H1 (cell line): ENCODE measurements at regions not wholly inside any gene's neighbourhood (a gene's known extent, or its start where the extent isn't known, plus 50 kb on each side); places are given as distances from the start of the nearest gene placed in this dataset.

ENCODE experiments used
- ASH2L ChIP-seq: fragments of 200-600, 300-600 bp; sonication (generic); IDR thresholded peaks from one replicate; pipeline ENCODE4 v1.7.1; 2017; ENCODE audit warnings: low read length
- HDAC6 ChIP-seq: IDR thresholded peaks from one replicate; pipeline ENCODE4 v1.7.1; 2012; ENCODE audit warnings: low read depth, mild to moderate bottlenecking, inconsistent platforms, low read length, moderate library complexity
- SP2 ChIP-seq: IDR thresholded peaks from 2 replicates; pipeline ENCODE4 v1.6.1; 2012; ENCODE audit warnings: mild to moderate bottlenecking, low read length, inconsistent platforms
- SUZ12 ChIP-seq: fragments of 200-600 bp; sonication (generic); IDR thresholded peaks from 2 replicates; pipeline ENCODE4 v1.6.1; 2012; ENCODE audit warnings: mild to moderate bottlenecking, inconsistent platforms, low read length, moderate library complexity, mixed read lengths
- TF ChIP-seq, protein P1 (sequence below): IDR thresholded peaks from 2 replicates; pipeline ENCODE4 v1.6.1; 2012; ENCODE audit warnings: inconsistent platforms

DNA sequence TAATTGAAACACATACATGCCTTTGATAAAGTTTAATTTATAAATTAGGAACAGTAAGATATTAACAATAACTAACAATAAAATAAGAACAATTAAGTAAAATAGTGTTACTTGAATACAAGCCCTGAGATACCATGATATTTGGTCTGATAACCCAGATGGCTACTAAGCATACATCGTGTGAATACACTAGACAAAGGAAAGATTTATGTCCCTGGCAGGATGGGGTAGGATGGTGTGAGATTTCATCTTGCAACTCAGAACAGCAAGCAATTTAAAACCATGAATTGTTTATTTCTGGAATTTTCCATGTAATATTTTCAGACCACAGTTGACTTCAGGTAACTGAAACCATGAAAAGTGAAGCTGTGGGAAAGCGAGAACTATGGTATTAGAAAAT, 169.5 kb downstream of the DIPK2A start (continued):
- TF ChIP-seq SUZ12 (no peak), SP2 (no peak), HDAC6 (no peak), ASH2L (no peak)
- TF ChIP-seq, protein P1, sequence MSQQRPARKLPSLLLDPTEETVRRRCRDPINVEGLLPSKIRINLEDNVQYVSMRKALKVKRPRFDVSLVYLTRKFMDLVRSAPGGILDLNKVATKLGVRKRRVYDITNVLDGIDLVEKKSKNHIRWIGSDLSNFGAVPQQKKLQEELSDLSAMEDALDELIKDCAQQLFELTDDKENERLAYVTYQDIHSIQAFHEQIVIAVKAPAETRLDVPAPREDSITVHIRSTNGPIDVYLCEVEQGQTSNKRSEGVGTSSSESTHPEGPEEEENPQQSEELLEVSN = no peak
- TF ChIP-seq, all 59 proteins: peak for 0
